ENCODE measurements at regions not wholly inside any gene's neighbourhood (a gene's known extent, or its start where the extent isn't known, plus 50 kb on each side); places are given as distances from the start of the nearest gene placed in this dataset.

GRCh38 chr2:103991591-103991990, 862.3 kb upstream of the POU3F3 start:
- no peaks in the 10 kb centered on the region for H3K9me2 ChIP-seq (ENCODE audit: insufficient read depth)
- H3K27ac Mint-ChIP-seq = no peak overlapping the region; the same call in 1 of the 2 replicates
- no peak overlapping the region for H3K4me3 ChIP-seq
- H3K4me3 Mint-ChIP-seq = no peak overlapping the region
- no peaks in the 10 kb centered on the region for H3K4me1 Mint-ChIP-seq
- no peaks in the 10 kb centered on the region for H3K27me3 Mint-ChIP-seq (ENCODE audit: insufficient read depth, low read depth, poor library complexity)
- no peaks in the 10 kb centered on the region for H3F3A ChIP-seq (replicated peaks; ENCODE audit: low read depth)
- no peaks in the 10 kb centered on the region for H3K79me2 ChIP-seq (replicated peaks; ENCODE audit: insufficient read depth)
- H3K36me3 Mint-ChIP-seq (ENCODE audit: low read depth) = no peaks in the 10 kb centered on the region
- no peak overlapping the region; the same call in 1 of the 2 replicates for H2AFZ ChIP-seq
- H3K27ac ChIP-seq (ENCODE audit: low read depth) = no peak overlapping the region
- H3K4me1 ChIP-seq (ENCODE audit: insufficient read depth) = no peaks in the 10 kb centered on the region
- DNase-seq (ENCODE audit: low spot score) (peak; percentile 62), ATAC-seq (peak; percentile 41)
- no peaks in the 10 kb centered on the region for H4K20me1 ChIP-seq (replicated peaks; ENCODE audit: insufficient read depth)
- no peak for TF ChIP-seq ETS1 (IDR thresholded peaks at IDR 0.05)
- TF ChIP-seq CTCF (conservative IDR thresholded peaks at IDR 0.05; ENCODE audit: low read depth in 2 of 2) = peak; percentile 60 to 66
- H3K4me2 ChIP-seq = no peak overlapping the region
- H3K27me3 ChIP-seq (ENCODE audit: insufficient read depth) = no peaks in the 10 kb centered on the region
- no peaks in the 10 kb centered on the region; the same call in 1 of the 2 replicates for H3K36me3 ChIP-seq (ENCODE audit: insufficient read depth)
- H3K9me3 Mint-ChIP-seq = no peaks in the 10 kb centered on the region

- no peak overlapping the region for H3K27ac ChIP-seq (ENCODE audit: low read depth)
- DNase-seq (ENCODE audit: low spot score) (no peak), ATAC-seq (no peak)
- no peak overlapping the region for H3K4me2 ChIP-seq
- H3K27ac Mint-ChIP-seq = no peak overlapping the region
- H3K4me1 Mint-ChIP-seq = peaks cover 25% of the 10 kb centered on the region
- no peak overlapping the region for H3K4me3 Mint-ChIP-seq
- H3F3A ChIP-seq (replicated peaks; ENCODE audit: low read depth) = no peaks in the 10 kb centered on the region
- H3K27me3 Mint-ChIP-seq (ENCODE audit: insufficient read depth, low read depth, poor library complexity) = peaks cover 1% of the 10 kb centered on the region
- H3K9me2 ChIP-seq (ENCODE audit: insufficient read depth) = peaks cover 12% of the 10 kb centered on the region
- no peak overlapping the region for H3K4me3 ChIP-seq
- H3K9me3 Mint-ChIP-seq = no peaks in the 10 kb centered on the region; the same call in 2 of the 3 replicates
- no peaks in the 10 kb centered on the region for H3K27me3 ChIP-seq (ENCODE audit: insufficient read depth)
- peaks cover 24% of the 10 kb centered on the region for H3K4me1 ChIP-seq (ENCODE audit: insufficient read depth)
- no peaks in the 10 kb centered on the region; the same call in 2 of the 3 replicates for H3K36me3 Mint-ChIP-seq (ENCODE audit: low read depth)
- no peaks in the 10 kb centered on the region for H3K79me2 ChIP-seq (replicated peaks; ENCODE audit: insufficient read depth)
- H4K20me1 ChIP-seq (replicated peaks; ENCODE audit: insufficient read depth) = no peaks in the 10 kb centered on the region
- no peaks in the 10 kb centered on the region for H3K36me3 ChIP-seq (ENCODE audit: insufficient read depth)
- no peak overlapping the region for H2AFZ ChIP-seq
- TF ChIP-seq ZNF331 (CRISPR knock-in tag; IDR thresholded peaks at IDR 0.05; ENCODE audit: low read depth) (no peak), EZH2phosphoT487 (IDR thresholded peaks at IDR 0.05; ENCODE audit: unreplicated experiment) (no peak), JUNB (IDR thresholded peaks at IDR 0.05; ENCODE audit: unreplicated experiment) (no peak), ETS1 (IDR thresholded peaks at IDR 0.05) (no peak), STAT1 (IDR thresholded peaks at IDR 0.05; ENCODE audit: unreplicated experiment) (no peak), EZH2 (IDR thresholded peaks at IDR 0.05; ENCODE audit: low read depth, unreplicated experiment) (no peak), CREB1 (CRISPR knock-in tag; IDR thresholded peaks at IDR 0.05; ENCODE audit: low read depth) (no peak), POLR2AphosphoS5 (IDR thresholded peaks at IDR 0.05; ENCODE audit: low read depth) (no peak)
- TF ChIP-seq, protein P1, sequence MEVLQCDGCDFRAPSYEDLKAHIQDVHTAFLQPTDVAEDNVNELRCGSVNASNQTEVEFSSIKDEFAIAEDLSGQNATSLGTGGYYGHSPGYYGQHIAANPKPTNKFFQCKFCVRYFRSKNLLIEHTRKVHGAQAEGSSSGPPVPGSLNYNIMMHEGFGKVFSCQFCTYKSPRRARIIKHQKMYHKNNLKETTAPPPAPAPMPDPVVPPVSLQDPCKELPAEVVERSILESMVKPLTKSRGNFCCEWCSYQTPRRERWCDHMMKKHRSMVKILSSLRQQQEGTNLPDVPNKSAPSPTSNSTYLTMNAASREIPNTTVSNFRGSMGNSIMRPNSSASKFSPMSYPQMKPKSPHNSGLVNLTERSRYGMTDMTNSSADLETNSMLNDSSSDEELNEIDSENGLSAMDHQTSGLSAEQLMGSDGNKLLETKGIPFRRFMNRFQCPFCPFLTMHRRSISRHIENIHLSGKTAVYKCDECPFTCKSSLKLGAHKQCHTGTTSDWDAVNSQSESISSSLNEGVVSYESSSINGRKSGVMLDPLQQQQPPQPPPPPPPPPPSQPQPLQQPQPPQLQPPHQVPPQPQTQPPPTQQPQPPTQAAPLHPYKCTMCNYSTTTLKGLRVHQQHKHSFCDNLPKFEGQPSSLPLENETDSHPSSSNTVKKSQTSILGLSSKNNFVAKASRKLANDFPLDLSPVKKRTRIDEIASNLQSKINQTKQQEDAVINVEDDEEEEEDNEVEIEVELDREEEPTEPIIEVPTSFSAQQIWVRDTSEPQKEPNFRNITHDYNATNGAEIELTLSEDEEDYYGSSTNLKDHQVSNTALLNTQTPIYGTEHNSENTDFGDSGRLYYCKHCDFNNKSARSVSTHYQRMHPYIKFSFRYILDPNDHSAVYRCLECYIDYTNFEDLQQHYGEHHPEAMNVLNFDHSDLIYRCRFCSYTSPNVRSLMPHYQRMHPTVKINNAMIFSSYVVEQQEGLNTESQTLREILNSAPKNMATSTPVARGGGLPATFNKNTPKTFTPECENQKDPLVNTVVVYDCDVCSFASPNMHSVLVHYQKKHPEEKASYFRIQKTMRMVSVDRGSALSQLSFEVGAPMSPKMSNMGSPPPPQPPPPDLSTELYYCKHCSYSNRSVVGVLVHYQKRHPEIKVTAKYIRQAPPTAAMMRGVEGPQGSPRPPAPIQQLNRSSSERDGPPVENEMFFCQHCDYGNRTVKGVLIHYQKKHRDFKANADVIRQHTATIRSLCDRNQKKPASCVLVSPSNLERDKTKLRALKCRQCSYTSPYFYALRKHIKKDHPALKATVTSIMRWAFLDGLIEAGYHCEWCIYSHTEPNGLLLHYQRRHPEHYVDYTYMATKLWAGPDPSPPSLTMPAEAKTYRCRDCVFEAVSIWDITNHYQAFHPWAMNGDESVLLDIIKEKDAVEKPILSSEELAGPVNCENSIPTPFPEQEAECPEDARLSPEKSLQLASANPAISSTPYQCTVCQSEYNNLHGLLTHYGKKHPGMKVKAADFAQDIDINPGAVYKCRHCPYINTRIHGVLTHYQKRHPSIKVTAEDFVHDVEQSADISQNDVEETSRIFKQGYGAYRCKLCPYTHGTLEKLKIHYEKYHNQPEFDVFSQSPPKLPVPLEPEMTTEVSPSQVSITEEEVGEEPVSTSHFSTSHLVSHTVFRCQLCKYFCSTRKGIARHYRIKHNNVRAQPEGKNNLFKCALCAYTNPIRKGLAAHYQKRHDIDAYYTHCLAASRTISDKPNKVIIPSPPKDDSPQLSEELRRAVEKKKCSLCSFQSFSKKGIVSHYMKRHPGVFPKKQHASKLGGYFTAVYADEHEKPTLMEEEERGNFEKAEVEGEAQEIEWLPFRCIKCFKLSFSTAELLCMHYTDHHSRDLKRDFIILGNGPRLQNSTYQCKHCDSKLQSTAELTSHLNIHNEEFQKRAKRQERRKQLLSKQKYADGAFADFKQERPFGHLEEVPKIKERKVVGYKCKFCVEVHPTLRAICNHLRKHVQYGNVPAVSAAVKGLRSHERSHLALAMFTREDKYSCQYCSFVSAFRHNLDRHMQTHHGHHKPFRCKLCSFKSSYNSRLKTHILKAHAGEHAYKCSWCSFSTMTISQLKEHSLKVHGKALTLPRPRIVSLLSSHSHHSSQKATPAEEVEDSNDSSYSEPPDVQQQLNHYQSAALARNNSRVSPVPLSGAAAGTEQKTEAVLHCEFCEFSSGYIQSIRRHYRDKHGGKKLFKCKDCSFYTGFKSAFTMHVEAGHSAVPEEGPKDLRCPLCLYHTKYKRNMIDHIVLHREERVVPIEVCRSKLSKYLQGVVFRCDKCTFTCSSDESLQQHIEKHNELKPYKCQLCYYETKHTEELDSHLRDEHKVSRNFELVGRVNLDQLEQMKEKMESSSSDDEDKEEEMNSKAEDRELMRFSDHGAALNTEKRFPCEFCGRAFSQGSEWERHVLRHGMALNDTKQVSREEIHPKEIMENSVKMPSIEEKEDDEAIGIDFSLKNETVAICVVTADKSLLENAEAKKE (CRISPR knock-in tag; IDR thresholded peaks at IDR 0.05) = no peak
Measured at GRCh38 chr2:104004821-104005220, 849.1 kb upstream of the POU3F3 start.
